Right ventricle myocardium superior (tissue), 1 donor: ENCODE measurements at regions not wholly inside any gene's neighbourhood (a gene's known extent, or its start where the extent isn't known, plus 50 kb on each side); places are given as distances from the start of the nearest gene placed in this dataset.
"Not testable (repeated sequence)": the region's sequence is repeated elsewhere in the genome, so short reads cannot be mapped to it uniquely, and the experiment has no call there.

Experiments
- ATAC-seq: fragments of 200-7000 bp; cut with Tn5 transposase; one replicate; pipeline ENCODE4 v1.9.1; 2020; ENCODE audit warnings: mild to moderate bottlenecking; ENCODE audit not compliant: poor library complexity
- DNase-seq: peaks from one replicate; pipeline ENCODE4 v3.0.0-alpha.2; 2020
- intact Hi-C: fragments of 100-400 bp; cut with DNase I; formaldehyde crosslinking; loops from one replicate; pipeline ENCODE4 v1.11.2; 2022
- donor health status: DM: no; HTN: yes; CAD: no; lungs with severe emphysema.

DNA sequence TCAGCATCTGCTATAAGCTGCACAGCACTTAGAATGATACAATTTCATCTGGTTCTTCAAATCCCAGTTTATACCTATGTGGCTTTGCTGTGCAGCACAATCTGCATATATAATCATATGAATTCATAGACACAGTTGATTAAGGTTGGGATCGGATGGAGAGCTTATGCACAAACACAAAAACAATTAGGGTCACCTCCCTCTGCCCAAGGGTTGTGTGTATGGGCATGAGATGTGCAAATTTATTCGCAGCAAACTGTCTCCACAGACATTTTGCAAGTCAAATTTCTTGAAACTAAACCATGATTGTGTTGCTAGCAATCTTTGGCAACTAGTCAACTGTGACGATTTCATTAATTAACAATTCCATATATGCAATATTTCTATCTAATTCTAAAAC, 955.7 kb downstream of the SORCS3 start:
- DNase-seq (no peak), ATAC-seq (no peak)
- intact Hi-C loops, result no loop called here

DNA sequence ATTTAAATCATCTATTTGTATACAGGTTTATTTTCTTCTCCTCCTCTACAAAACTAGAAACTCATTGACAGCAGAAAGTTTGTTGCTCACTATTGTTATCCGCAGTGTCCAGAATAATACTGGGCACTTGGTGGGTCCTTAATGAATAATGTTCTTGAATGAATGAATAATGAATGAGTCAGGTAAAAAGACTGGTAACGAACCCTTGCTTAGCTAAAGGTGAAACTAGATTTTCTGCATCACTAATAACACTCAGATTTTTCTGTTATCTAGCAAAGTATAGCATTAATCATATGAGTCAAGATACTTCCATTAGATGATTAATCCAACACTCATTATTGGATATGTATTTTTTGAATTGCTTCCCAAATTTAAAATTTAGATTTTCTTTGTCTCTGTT, 953.2 kb downstream of the SORCS3 start:
- DNase-seq (no peak), ATAC-seq (no peak)
- intact Hi-C loops, result no loop called here

DNA sequence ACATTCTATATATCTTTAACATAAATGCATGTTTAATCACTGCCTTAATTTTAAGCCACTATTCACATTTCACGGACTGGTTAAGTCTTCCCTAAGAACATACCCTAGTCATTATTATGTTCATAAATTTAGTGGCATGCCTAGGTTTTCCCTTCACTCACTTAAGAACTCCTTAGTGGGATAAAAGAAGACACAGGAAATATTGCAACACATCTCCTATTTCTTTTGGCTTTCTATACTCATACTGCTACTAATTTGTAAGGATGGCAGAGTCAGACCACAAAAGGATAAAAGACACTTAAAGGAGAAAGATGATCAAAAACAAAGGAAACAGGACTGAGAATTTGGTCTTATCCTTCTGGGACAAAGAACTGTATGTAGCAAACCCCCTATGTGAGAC, 951.4 kb downstream of the SORCS3 start:
- ATAC-seq, result no peak
- intact Hi-C loops, result no loop called here
- no peak for DNase-seq

DNA sequence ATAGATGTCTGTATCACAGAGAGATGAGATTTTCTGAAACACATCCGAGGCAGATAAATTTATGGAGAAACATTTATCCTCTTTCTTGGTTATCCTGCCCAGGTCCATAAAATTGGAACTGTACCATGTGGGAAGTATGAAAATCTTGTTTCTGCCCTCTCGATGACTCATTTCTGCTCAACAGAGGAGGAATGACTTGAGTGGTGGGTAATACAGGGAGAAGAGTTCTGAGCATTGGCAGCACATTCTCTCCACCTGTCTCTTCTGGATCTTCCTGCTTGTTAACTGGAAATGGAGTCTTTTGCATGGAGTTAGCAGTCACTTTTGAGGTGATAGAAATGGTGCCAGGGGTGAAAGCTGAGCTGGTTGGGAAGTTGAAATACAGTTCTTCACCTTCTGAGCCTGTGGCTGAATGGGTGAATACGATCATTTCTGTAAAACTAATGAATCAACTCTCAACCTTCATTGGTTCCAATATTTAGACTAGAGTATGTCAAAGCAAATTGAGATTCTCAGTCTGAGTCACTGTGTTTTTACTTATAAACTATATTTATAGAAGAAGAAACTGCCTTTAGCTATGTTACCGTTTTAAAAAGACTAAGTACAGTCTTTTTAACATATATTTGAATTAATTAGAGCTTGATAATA, 945.5 kb downstream of the SORCS3 start:
- no peak for DNase-seq
- intact Hi-C loops, result no loop called here
- no peak for ATAC-seq

DNA sequence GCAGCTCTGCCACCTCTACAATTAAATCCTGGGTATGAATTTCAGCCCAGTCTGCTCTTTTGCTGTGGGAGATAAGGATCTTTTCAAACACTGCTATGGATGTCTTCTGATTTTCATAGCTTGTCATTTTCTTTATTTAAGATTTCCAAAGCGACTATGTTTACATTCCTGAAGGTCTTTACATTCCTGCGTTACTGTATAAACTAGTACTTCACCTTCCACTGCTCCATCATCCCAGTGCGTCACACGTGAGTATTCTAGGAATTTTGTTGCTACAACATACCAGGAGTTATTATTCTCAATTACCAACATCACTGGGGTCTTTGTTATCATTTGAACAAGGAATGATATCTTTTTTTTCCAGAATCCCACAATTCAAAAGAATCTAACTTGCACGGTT, 944.7 kb downstream of the SORCS3 start:
- intact Hi-C loops, result no loop called here
- ATAC-seq, result no peak
- DNase-seq, result no peak

DNA sequence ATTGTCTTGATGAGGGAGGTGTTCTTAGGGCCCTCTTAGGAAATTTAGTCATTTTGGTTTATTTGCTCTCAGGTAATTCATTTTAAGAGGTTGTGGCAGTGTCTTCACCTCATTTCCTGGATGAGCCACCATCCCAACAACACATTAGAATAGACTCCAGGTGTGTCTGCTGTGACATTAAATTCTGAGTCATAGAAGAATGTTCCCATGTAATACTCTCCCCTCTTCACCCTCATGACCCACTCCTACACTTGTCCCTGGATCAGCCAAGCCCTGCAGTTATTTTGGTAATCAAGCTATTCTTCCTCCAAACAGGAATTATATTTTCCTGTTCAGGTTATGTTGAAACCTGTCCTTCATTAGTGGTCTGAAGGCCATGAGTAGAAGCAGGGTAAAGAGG, 944.1 kb downstream of the SORCS3 start:
- DNase-seq, result no peak
- no peak for ATAC-seq
- intact Hi-C loops, result no loop called here

DNA sequence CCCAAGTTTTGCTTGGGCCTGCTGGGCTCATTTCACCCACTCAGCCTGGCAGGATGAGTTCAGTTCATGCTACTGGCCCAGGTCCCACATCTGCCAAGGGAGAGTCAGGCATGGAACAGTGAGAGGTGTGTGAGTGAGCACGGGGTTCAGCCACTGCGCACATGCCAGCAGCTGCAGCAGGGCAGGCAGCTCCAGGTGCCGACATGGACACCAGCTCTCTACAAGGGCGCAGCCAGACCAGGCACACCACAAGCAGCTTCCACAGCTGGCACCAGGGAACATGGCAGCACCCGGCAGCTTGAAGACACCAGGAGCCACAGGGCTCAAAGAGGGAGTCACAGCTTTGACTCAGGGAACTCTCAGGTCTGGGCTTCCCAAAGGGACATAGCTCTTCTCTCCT, 938.0 kb downstream of the SORCS3 start:
- ATAC-seq, result no peak
- DNase-seq, result peak; percentile 40
- intact Hi-C loops, result no loop called here

DNA sequence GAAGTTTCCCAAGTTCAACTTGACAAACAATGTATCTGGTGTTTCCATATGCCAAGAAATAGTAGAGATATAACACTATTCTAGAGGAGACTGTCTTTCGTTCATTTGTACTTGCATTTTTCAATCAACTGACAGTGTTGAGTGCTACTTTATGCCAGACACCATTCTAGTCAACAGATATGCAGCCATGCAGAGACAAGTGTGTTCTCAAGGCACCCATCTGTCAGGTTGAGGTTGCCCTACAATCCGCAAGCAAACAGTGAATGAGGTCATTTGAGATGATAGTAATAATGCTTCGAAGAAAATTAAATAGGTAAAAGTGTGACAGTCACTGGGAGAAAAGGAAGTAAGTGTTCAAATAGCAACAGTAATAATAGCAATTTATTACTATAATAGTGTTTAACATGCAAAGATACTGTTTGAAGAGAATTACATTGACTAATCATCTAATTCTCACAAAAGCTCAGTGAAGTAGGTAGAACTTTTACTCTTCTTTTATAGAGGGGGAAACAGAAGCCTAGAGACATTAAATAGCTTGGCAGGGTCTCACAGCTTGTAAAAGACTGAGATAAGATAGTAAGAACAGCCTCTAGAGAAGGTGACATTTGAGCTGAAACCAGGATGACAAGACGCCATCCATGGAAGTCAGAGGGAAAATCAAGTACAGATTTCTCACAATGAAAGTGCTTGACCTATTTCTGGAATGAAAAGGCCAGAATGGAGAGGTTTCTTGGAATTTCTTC, 936.9 kb downstream of the SORCS3 start:
- DNase-seq (no peak), ATAC-seq (peak; percentile 59)
- intact Hi-C loops, result no loop called here

DNA sequence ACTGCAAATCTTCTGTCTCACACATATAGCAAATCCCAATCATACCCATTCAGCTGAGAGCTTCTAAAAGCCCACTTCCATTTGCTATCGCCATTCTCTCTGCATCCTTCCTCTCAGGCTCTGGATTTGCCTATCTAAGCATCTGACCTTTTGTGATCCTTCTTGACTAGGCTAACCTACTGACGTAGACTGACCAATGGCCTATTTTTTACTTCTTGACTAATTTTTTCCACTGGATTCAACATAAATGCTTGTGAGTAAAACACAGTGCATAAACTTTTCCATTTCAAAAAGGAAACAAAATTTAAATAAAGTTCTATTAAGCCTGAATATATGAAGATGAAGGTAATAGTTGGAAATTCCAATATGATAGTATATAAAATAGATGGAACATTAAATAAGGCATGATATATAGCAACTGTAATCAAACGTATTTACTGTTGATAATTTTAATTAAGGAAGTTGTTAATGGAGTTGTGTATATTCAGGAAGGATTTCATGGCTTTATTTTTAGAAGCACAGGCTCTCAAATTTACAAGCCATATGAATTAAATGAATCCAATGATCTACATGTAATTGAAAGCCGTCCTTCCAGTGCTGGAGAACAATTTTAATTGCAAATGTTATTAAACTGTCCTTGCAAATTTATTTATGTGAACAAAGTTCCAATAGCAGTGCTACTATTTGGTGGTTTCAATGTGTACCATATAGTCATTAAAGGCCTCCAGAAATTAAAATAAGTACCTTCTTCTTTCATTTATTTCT, 918.4 kb downstream of the SORCS3 start:
- DNase-seq (no peak), ATAC-seq (no peak)
- intact Hi-C loops, result no loop called here

DNA sequence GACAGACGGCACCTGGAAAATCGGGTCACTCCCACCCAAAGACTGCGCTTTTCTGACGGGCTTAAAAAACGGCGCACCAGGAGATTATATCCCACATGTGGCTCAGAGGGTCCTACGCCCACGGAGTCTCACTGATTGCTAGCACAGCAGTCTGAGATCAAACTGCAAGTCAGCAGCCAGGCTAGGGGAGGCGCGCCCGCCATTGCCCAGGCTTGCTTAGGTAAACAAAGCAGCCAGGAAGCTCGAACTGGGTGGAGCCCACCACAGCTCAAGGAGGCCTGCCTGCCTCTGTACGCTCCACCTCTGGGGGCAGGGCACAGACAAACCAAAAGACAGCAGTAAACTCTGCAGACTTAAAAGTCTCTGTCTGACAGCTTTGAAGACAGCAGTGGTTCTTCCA, 909.4 kb downstream of the SORCS3 start:
- intact Hi-C loops, ATAC-seq, DNase-seq: not testable (repeated sequence)

DNA sequence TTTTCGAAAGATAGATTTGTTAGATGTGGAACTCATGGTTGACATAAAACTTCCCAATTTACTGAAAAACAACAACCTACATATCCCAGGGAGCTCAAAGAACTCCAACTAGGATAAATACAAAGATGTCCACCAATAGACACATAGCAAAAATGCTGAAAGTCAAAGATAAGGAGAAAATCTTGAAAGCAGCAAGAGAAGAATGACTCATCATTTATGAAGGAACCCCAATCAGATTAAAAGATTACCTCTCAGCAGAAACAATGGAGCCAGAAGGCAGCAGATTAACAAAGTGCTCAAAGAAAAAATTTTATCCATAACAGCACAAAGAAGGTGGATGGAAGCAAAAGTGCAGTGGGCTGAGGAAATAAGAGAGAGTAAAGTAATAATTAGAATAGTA, 908.6 kb downstream of the SORCS3 start:
- DNase-seq (no peak), ATAC-seq (no peak)
- intact Hi-C loops, result no loop called here

DNA sequence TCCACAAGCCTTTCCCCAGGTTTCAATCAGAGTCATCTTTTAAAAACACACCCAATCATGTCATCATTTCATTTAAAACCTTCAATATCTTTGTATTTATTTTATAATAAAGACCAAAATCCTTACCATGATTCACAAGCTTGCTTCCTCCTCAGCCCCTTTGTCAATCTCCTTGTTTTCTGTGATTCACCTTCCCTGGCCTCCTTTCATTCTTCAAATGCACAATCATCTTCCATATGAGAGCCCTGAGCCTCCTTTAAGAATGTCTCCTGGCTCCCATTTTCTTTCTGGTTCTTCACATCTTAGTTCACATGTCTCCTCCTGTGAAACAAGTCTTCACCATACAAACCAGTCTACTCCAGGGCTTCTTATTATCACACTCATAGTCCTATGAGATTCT, 904.0 kb downstream of the SORCS3 start:
- no peak for ATAC-seq
- DNase-seq, result no peak
- intact Hi-C loops, result no loop called here

DNA sequence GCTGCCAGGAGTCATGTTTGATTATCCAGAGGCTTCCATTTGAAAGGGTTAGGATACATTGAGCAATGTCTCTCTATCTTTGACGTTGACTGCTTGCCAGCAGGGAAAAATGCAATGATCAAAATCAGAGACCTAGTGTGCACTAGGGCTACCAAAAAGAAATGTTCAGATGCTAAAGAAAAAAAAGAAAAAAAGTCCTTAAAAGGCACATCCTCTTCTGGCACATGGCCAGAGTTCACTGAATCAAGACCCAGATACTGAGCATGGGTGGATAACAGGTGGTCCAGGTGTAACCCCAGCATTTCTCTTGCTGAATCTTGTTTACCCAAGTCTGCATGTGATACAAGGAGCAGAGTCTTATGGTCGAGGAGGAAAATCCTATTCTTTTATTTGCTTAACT, 899.3 kb downstream of the SORCS3 start:
- no peak for DNase-seq
- no peak for ATAC-seq
- intact Hi-C loops, result no loop called here

DNA sequence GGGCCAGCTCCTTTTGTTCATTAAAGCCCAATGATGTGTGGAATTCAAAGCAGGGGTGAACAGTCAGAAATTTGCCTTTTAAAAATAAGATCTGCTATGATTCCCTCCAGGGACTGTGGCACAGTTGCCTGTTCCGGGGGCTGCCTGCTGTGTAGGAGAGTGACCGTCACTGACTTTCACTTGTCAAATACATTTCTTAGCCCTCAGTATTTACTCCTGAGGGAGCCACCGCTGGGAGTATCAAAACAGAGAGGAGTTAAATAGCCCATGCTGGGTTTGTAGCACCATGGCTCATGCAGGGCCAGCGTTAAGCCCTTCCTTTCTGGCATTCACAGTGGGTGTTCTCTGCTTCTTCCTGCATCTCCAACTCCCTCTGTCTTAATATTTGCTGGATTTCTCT, 897.8 kb downstream of the SORCS3 start:
- intact Hi-C loops, result no loop called here

DNA sequence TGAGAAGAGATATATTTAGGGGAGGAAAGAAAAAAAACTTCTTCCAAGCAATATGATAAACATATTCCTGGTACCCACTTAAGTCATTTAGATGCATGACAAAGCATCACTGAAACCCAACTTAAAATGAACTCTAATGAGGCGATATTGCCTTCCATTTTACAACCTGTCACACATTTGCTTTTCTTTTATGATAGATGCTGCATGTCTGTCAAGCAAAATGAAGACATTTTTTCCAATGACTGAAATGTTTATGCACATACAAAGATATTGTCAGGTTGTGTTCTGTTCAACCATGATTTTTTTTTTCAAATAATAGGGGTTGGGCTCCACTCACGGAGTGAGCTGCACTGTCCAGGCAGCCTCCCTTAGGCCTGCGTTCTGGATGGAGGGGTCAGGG, 894.4 kb downstream of the SORCS3 start:
- intact Hi-C loops, result no loop called here
- DNase-seq (no peak), ATAC-seq (no peak)

More for the DNA sequence above, 897.8 kb downstream of the SORCS3 start:
- DNase-seq, result no peak
- ATAC-seq, result no peak

DNA sequence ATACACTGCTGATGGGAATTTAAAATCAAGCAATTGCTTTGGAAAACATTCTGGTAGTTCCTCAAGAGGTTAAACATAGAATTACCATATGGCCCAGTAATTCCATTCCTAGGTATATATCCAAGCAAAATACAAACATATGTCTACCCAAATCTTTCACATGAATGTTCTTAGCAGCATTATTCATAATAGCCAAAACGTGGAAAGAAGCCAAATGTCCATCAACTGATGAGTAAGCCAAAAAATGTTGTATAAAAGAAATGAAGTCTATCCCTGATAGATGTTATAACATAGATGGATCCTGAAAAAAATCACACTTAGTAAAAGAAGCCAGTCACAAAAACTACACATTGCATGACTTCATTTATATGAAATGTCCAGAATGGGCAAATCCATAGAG, 893.0 kb downstream of the SORCS3 start:
- ATAC-seq (no peak), DNase-seq (no peak)
- intact Hi-C loops, result no loop called here

DNA sequence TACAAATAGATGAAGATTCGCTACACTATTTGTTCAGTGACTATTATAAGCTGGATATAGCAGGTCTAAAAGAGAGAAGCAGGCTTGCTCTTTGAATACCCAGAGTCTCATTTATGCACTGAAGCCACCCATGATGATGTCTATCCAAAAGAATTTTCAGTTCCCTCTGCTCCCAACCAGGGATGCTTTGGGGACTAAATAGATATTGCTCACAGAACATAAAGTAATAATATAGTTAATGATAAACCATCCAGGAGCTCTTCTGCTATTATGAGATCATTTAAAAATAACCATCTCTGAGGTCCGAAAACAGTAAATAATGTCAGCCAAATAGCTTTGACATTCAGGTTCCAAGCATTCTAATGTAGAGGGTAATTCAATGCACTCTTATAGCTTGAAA, 875.4 kb downstream of the SORCS3 start:
- intact Hi-C loops, result no loop called here
- DNase-seq, result no peak
- no peak for ATAC-seq

DNA sequence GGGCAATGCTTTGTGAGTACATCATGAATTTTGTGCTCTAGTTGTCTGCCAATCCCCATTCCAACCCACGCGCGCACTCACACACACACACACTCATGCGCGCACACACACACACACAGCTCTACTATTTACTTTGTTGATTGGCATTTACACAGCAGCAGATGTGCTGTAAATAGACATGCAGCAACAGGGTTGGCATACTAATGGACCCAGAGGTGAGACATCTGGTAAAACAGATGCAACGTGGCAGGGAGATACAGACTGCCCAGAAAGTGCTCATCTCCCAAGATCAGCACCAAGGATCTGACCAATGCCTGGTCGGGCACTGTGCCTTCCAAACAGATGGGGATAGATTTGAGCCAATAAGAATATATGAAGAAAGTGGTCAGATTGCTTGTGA, 873.0 kb downstream of the SORCS3 start:
- ATAC-seq (no peak), DNase-seq (no peak)
- intact Hi-C loops, result no loop called here

DNA sequence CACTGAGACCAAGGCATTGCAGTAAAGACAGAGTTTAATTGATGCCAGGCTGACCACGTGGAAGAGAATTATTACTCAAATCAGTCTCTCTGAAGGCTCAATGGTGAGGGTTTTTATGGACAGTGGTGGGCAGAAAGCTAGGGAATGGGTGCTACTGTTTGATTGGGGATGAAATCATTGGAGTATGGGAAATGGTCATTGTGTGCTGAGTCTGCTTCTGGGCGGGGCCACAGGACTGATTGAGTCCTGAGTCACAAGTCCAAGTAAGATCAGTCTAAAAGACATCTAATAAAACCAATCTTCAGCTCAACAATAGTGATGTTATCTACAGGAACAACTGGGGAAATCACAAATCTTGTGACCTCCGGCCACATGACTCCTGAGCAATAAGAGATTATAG, 868.4 kb downstream of the SORCS3 start:
- ATAC-seq (no peak), DNase-seq (no peak)
- intact Hi-C loops, result no loop called here

DNA sequence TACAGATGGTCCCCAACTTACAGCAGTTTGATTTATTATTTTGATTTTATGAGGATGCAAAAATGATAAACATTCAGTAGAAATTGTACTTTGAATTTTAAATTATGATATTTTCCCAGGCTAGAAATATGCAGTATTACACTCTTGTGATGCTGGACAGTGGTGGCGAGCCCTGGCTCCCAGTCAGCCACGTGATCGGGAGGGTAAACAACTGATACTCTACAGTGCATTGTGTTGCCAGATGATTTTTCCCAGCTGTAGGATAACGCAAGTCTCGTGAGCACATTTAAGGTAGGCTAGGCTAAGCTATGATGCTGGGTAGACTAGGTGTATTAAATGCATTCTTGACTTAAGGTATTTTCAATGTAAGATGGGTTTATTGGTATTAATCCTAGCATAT, 865.2 kb downstream of the SORCS3 start:
- intact Hi-C loops, result no loop called here
- DNase-seq (no peak), ATAC-seq (no peak)
